BLaER1 (cell line): ENCODE measurements at regions not wholly inside any gene's neighbourhood (a gene's known extent, or its start where the extent isn't known, plus 50 kb on each side); places are given as distances from the start of the nearest gene placed in this dataset.
A peak's percentile ranks its signal among the peaks of the same experiment; 100 is the strongest.

Source experiments
- H3K27ac ChIP-seq: shearing (Covaris generic); formaldehyde crosslinking; 2 replicates; pipeline ENCODE4 v1.8.1; 2022
- H3K27me3 ChIP-seq: shearing (Covaris generic); formaldehyde crosslinking; 2 replicates; pipeline ENCODE4 v1.8.1; 2022
- H3K36me3 ChIP-seq: shearing (Covaris generic); formaldehyde crosslinking; 2 replicates; pipeline ENCODE4 v1.8.1; 2022
- H3K4me1 ChIP-seq: shearing (Covaris generic); formaldehyde crosslinking; 2 replicates; pipeline ENCODE4 v1.8.1; 2022
- H3K4me2 ChIP-seq: shearing (Covaris generic); formaldehyde crosslinking; 2 replicates; pipeline ENCODE4 v1.8.1; 2022
- H3K4me3 ChIP-seq: shearing (Covaris generic); formaldehyde crosslinking; 2 replicates; pipeline ENCODE4 v1.8.1; 2022
- H3K9ac ChIP-seq: shearing (Covaris generic); formaldehyde crosslinking; 2 replicates; pipeline ENCODE4 v1.8.1; 2022
- H3K9me3 ChIP-seq: shearing (Covaris generic); formaldehyde crosslinking; 2 replicates; pipeline ENCODE4 v1.8.1; 2022
- H4K20me1 ChIP-seq: shearing (Covaris generic); formaldehyde crosslinking; 2 replicates; pipeline ENCODE4 v1.8.1; 2022
- Cebpa-rat ChIP-seq: shearing (Covaris generic); IDR thresholded peaks from 2 replicates; pipeline ENCODE4 v1.8.1; 2022

DNA sequence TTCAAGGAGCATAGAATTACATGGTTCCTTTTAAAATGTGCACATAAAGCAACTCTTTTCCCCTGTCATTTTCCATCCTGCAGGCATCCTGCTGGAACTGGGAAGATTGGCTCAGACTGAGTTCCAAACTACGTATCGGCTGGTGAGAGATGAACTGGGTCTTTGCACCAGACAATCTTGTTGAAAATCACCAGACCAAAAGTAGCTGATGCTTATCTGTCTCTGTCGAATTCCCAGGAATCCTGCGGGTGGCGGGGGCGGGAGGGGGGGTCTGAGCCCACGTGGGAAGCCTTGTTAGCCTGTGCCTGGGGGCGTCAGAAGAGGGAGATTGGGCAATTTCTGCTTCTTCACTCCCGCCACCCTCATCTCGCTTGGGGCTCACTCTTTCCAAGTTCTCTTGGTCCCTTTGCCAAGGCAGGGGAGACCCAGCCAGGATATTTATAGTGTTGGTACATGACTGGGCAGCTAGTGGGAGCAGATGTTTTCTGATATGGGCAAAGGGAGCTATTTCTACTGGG lies 90.1 kb upstream of the SLC25A33 start:
- 0 out of 2 replicates have a peak overlapping the region, but pooled peaks have one; percentile 31 for H3K27ac ChIP-seq
- no peak for TF ChIP-seq Cebpa-rat
- no peak overlapping the region for H3K4me3 ChIP-seq
- no peaks in the 10 kb centered on the region for H3K36me3 ChIP-seq
- H3K9me3 ChIP-seq: no peaks in the 10 kb centered on the region
- H3K27me3 ChIP-seq: no peaks in the 10 kb centered on the region
- peak overlapping the region; percentile 13; the same call in 1 of the 2 replicates for H3K9ac ChIP-seq
- H3K4me2 ChIP-seq: peak overlapping the region; percentile 93
- peaks cover 70% of the 10 kb centered on the region for H3K4me1 ChIP-seq
- H4K20me1 ChIP-seq: no peaks in the 10 kb centered on the region

DNA sequence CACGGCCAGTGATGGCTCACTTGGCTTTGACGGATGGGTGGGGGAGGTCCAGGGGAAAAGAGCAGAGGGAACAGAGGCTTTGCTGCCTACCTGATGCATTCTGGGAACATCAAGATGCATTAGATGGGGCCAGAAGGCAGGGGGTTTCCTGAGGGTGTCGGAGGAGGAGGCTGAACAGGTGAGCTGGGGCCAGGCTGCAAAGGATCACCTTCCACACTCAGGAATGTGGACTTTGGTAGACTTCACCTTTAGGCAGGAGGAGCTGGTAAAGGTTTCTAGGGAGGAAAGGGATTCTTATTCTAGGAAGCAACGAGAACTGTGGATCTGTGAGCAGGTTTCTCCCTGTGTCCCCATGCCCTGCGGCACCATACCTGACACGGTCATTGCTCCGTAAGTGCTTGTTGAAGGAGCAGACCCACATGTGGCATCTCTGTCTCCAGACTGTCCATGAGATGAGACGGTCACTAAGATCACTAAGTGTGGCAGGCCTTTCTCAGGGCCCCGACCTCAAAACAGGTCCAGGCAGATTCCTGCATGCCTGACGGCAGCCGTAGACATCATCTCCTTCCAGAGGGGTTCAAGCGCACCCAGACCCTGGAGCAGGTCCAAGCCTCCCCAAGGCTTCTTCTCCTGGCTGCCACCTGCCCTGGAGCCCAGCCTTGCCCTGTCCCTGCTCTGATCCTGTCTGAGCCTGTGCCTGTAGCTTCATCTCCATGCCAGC lies 89.1 kb upstream of the SLC25A33 start:
- Histone ChIP-seq H3K4me1 (peaks cover 78% of the 10 kb centered on the region), H3K4me3 (no peak overlapping the region), H3K27ac (no peak overlapping the region), H3K27me3 (no peaks in the 10 kb centered on the region), H4K20me1 (no peaks in the 10 kb centered on the region), H3K36me3 (no peaks in the 10 kb centered on the region), H3K4me2 (peak overlapping the region; percentile 93), H3K9ac (no peak overlapping the region), H3K9me3 (no peaks in the 10 kb centered on the region)
- TF ChIP-seq Cebpa-rat: no peak

DNA sequence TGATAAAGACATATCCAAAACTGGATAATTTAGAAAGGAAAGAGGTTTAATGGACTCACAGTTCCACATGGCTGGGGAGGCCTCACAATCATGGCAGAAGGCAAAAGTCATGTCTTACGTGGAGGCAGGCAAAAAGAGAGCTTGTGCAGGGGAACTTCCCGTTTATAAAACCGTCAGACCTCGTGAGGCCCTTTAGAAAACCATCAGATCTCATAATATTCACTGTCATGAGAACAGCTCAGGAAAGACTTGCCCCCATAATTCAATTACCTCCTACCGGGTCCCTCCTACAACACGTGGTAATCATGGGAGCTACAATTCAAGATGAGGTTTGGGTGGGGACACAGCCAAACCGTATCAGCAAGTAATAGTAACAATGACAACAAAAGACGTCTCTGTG lies 88.2 kb upstream of the SLC25A33 start:
- Histone ChIP-seq H3K9ac (no peak overlapping the region), H3K4me1 (peaks cover 86% of the 10 kb centered on the region), H3K4me3 (no peak overlapping the region), H3K36me3 (no peaks in the 10 kb centered on the region), H3K9me3 (no peaks in the 10 kb centered on the region), H3K27ac (no peak overlapping the region), H3K27me3 (no peaks in the 10 kb centered on the region), H4K20me1 (no peaks in the 10 kb centered on the region), H3K4me2 (no peak overlapping the region)
- no peak for TF ChIP-seq Cebpa-rat

DNA sequence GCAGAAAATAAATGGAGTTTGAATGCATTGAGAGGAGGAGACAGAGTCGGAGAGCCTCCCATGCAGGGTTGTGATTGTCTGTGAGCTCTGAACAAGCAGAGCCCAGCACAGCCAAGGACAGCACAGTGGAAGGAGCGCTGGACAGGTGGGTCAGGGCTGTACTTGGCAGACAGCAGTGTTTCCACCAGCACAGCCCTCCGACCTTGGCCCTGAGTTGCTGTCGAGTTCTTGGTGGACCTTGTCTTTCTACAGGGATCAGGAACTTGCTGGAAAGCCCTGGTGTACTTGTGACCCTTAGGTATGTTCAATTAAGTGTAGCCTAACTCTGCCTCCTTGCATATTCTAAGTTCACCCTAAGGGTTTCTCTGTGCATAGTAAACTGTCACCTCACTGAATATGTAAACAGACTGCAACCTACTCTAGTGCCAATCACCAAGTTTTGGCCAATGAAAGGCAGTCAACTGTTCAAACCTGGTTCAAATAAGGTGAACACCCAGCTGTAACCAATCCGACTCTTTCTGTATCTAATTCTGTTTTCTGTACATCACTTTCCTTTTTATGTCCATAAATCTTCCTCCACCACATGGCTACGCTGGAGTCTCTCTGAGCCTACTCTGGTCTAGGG lies 86.6 kb upstream of the SLC25A33 start:
- no peaks in the 10 kb centered on the region for H3K36me3 ChIP-seq
- TF ChIP-seq Cebpa-rat: no peak
- H4K20me1 ChIP-seq: no peaks in the 10 kb centered on the region
- H3K9ac ChIP-seq: no peak overlapping the region
- peaks cover 72% of the 10 kb centered on the region for H3K4me1 ChIP-seq
- no peak overlapping the region for H3K27ac ChIP-seq
- no peaks in the 10 kb centered on the region for H3K27me3 ChIP-seq
- H3K9me3 ChIP-seq: no peaks in the 10 kb centered on the region
- no peak overlapping the region for H3K4me3 ChIP-seq
- H3K4me2 ChIP-seq: peak overlapping the region; percentile 28; the same call in 1 of the 2 replicates

DNA sequence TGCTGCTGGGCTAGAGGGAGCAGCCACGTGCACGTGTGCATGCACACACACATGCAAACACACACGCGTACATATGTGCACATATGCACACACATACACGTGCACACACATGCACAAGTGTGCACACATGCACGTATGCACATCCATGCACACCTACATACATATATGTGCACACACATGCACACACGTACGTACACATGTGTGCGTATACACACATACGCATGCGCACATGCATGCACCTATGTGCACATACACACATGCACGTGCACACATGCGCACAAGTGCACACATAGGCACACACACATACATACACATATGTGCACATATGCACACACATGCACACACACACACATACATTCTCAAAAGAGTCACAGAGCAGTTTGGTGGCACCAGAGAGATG lies 85.9 kb upstream of the SLC25A33 start:
- Histone ChIP-seq H3K4me3 (no peak overlapping the region), H3K9ac (no peak overlapping the region), H3K4me2 (peak overlapping the region; percentile 48), H3K27ac (no peak overlapping the region), H4K20me1 (no peaks in the 10 kb centered on the region), H3K36me3 (no peaks in the 10 kb centered on the region), H3K27me3 (no peaks in the 10 kb centered on the region), H3K4me1 (peaks cover 64% of the 10 kb centered on the region), H3K9me3 (no peaks in the 10 kb centered on the region)
- TF ChIP-seq Cebpa-rat: no peak

DNA sequence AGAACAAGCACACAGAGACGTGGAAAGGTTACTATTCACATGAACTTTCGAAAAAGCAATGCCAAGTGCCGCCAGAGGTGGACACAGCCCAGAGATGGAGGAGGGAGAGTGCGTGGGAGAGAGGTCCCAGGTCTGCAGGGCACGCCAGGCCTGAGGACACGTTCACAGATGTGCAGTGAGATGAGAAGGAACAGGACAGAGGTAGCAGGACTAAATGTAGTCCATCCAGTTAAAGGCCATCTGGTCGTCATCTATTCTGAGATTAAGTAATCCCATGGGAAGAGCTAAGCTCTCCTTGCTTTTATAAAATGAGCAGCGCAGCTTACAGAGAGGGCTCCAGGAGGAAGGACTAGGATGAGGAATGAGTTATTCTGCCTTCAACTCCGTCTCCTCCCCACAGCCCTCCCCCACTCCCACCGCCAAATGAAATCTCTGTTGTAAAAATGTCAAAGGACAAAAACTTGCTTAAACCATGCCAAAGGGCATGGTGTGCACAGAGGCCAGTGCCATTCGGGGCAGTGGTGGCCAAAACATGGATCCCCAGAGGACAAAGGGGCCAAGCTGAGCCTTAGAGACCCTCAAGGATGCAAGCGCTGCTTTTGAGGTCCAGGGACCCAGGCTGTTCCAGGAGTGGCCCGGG lies 85.4 kb upstream of the SLC25A33 start:
- peaks cover 59% of the 10 kb centered on the region for H3K4me1 ChIP-seq
- H3K36me3 ChIP-seq: no peaks in the 10 kb centered on the region
- no peak overlapping the region for H3K27ac ChIP-seq
- no peaks in the 10 kb centered on the region for H3K27me3 ChIP-seq
- H3K4me3 ChIP-seq: no peak overlapping the region
- no peak for TF ChIP-seq Cebpa-rat
- no peaks in the 10 kb centered on the region for H4K20me1 ChIP-seq
- H3K9ac ChIP-seq: no peak overlapping the region
- H3K4me2 ChIP-seq: peak overlapping the region; percentile 48
- H3K9me3 ChIP-seq: no peaks in the 10 kb centered on the region

DNA sequence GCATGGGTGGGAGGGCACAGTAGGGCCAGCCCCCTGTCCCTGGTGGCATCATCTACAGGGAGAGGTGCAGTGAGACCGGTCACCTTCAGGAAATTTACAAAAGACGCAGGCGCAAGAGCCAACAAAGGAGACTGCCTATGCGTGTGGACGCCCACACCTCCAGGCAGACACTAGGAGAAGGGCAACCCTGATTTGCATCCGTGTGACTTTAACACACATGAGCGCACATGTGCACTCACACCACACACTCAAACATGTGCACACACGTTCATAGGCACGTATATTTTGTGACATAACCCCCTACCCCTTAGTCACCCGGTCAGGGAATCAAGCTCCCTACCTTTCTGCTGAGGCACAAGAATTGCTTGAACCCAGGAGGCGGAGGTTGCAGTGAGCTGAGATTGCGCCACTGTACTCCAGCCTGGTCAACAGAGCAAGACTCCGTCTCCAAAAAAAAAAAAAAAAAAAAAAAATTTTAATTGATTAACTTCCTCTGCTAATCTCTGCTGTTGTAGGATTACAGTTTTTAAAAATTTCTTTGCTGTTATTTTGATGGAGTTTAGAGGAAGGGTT lies 84.7 kb upstream of the SLC25A33 start:
- no peak overlapping the region for H3K27ac ChIP-seq

DNA sequence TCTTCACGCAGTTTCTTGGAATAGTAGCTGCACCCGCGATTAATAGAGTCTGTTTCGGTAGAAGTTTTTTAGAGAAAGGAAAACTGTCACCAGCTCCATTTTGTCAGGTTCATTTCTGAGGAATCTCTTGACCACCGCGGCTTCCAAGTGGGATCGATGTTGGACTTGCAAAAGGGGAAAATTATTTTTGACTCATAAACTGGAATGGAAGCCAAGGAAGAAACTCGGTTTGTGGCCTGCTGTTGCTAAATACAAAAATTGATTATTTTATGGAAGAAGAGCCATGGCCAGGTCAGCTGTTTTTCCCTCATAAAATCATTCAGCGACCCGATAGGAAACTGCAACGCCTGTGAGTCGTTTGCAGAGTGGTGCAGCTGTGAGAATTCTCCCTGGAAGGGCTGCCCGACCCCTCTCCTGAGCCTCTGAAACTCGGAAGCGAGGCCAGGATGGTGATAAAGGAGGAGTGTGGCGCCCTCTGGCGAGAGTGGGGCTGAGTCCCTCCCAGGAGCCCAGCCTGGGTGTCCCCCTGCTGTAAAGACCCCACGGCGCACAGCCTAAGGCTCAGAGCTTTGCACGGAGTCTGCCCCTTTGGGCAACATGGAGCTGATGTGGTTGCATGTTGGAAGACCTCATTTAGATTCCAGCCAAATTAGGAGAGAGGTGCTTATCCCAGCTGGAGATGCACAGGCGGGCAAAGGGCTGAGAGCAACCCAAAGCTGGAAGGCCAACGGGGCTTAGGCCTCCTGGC lies 83.6 kb upstream of the SLC25A33 start:
- no peak overlapping the region for H3K27ac ChIP-seq
- no peaks in the 10 kb centered on the region for H4K20me1 ChIP-seq
- H3K9me3 ChIP-seq: no peaks in the 10 kb centered on the region
- H3K4me1 ChIP-seq: peaks cover 41% of the 10 kb centered on the region
- 0 out of 2 replicates have a peak overlapping the region, but pooled peaks have one; percentile 0 for H3K4me2 ChIP-seq
- no peak overlapping the region for H3K9ac ChIP-seq
- no peak for TF ChIP-seq Cebpa-rat
- H3K27me3 ChIP-seq: no peaks in the 10 kb centered on the region
- no peak overlapping the region for H3K4me3 ChIP-seq
- H3K36me3 ChIP-seq: no peaks in the 10 kb centered on the region

More for the DNA sequence above, 84.7 kb upstream of the SLC25A33 start:
- H3K27me3 ChIP-seq: no peaks in the 10 kb centered on the region
- peaks cover 52% of the 10 kb centered on the region for H3K4me1 ChIP-seq
- no peaks in the 10 kb centered on the region for H3K9me3 ChIP-seq
- no peak overlapping the region for H3K4me3 ChIP-seq
- peak overlapping the region; percentile 48 for H3K4me2 ChIP-seq
- no peak for TF ChIP-seq Cebpa-rat
- H4K20me1 ChIP-seq: no peaks in the 10 kb centered on the region
- no peak overlapping the region for H3K9ac ChIP-seq
- no peaks in the 10 kb centered on the region for H3K36me3 ChIP-seq

DNA sequence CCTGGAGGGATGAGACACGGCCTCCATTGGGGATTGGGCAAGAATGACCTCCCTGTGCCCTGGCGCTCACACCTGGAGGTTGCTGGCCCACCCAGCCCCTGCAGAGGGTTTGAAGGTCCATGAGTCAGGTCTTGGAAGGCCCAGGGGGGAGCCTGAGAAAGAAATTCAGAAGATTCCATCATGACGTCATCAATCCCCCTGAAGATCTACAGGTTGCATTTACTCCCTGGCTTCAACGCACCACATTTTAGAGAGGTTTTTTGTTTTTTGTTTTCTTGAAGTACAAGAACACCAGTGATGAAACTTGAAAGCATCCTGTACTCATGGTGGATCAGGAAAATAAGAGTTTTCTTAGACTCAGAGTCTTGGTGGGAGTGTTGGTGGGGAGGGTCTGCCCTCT lies 82.4 kb upstream of the SLC25A33 start:
- Histone ChIP-seq H3K9ac (no peak overlapping the region), H3K27me3 (no peaks in the 10 kb centered on the region), H3K27ac (no peak overlapping the region), H3K4me1 (peaks cover 39% of the 10 kb centered on the region), H3K4me3 (no peak overlapping the region), H3K4me2 (no peak overlapping the region), H3K36me3 (no peaks in the 10 kb centered on the region), H3K9me3 (no peaks in the 10 kb centered on the region), H4K20me1 (no peaks in the 10 kb centered on the region)
- no peak for TF ChIP-seq Cebpa-rat
